Left ventricle myocardium inferior (tissue), 1 donor: ENCODE measurements at regions not wholly inside any gene's neighbourhood (a gene's known extent, or its start where the extent isn't known, plus 50 kb on each side); places are given as distances from the start of the nearest gene placed in this dataset.

ENCODE experiments used
- DNase-seq: peaks from one replicate; pipeline ENCODE4 v3.0.0-alpha.2; 2020
- H3K27ac ChIP-seq: fragments of 200-600 bp; replicated peaks from 2 replicates; pipeline ENCODE4 v1.8.0; 2021
- H3K27me3 ChIP-seq: fragments of 200-600 bp; 2 replicates; pipeline ENCODE4 v1.8.0; 2021; ENCODE audit warnings: low read depth
- H3K36me3 ChIP-seq: fragments of 200-600 bp; 2 replicates; pipeline ENCODE4 v1.8.0; 2021
- H3K4me1 ChIP-seq: fragments of 200-600 bp; 2 replicates; pipeline ENCODE4 v1.8.0; 2021
- H3K4me3 ChIP-seq: fragments of 200-600 bp; 2 replicates; pipeline ENCODE4 v1.8.0; 2021; ENCODE audit warnings: mild to moderate bottlenecking, moderate library complexity
- H3K9me3 ChIP-seq: fragments of 200-600 bp; replicated peaks from 2 replicates; pipeline ENCODE4 v1.8.0; 2021
- intact Hi-C: fragments of 100-400 bp; cut with micrococcal nuclease; formaldehyde crosslinking; loops from one replicate; pipeline ENCODE4 v1.11.0; 2022
- TF ChIP-seq, protein P1 (sequence below): fragments of 200-600 bp; IDR thresholded peaks from 2 replicates; pipeline ENCODE4 v1.8.0; 2021; ENCODE audit warnings: antibody characterized with exemption, mild to moderate bottlenecking, borderline replicate concordance
- donor health status: DM: no; HTN: yes; CAD: no; lungs with severe emphysema.

DNA sequence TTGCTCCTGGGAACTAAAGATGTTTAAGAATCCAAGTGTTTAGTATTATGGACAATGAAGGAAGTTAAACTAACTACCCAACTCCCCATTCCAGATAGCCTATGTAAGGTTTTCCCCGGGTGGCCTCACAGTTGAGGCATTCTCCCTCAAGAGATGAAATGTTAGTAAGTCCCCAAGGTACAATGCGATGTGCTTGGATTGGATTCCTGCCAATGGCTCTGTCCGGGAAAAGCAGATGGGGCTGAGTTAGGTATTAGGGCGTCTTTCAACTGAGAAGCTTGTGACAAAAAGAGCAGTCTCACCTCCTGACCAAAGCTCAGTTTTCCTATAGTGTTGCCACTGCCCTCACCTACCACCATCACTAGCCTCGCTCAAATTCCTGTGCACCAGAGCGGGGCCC, 64.8 kb upstream of the E2F7 start:
- no peak for DNase-seq
- TF ChIP-seq, protein P1, sequence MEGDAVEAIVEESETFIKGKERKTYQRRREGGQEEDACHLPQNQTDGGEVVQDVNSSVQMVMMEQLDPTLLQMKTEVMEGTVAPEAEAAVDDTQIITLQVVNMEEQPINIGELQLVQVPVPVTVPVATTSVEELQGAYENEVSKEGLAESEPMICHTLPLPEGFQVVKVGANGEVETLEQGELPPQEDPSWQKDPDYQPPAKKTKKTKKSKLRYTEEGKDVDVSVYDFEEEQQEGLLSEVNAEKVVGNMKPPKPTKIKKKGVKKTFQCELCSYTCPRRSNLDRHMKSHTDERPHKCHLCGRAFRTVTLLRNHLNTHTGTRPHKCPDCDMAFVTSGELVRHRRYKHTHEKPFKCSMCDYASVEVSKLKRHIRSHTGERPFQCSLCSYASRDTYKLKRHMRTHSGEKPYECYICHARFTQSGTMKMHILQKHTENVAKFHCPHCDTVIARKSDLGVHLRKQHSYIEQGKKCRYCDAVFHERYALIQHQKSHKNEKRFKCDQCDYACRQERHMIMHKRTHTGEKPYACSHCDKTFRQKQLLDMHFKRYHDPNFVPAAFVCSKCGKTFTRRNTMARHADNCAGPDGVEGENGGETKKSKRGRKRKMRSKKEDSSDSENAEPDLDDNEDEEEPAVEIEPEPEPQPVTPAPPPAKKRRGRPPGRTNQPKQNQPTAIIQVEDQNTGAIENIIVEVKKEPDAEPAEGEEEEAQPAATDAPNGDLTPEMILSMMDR: no peak
- Histone ChIP-seq H3K4me3 (no peak overlapping the region), H3K27me3 (no peaks in the 10 kb centered on the region), H3K4me1 (no peaks in the 10 kb centered on the region), H3K9me3 (no peaks in the 10 kb centered on the region), H3K27ac (no peak overlapping the region), H3K36me3 (no peaks in the 10 kb centered on the region)
- intact Hi-C loops: no loop called here

DNA sequence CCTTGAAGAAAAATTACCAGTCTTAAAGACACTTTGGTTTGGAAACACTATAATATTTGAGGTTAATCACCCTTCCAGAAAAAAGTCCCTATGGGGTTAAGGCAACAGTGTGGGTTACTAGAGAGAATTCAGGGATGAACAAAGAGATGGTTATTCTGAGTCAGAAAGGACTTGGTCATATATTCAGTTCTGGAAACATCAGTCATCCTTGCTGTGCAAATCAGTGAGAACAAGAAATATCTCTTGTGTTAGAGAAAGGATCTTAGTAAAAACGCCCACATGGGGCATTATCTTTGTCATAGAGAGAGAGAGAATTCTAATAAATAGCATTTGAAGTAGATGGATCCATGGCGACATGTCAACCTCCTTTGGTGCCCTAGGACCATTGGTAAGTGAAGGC, 59.4 kb upstream of the E2F7 start:
- Histone ChIP-seq H3K27ac (no peak overlapping the region), H3K36me3 (no peaks in the 10 kb centered on the region), H3K4me3 (no peak overlapping the region), H3K4me1 (no peaks in the 10 kb centered on the region), H3K27me3 (peaks cover 6% of the 10 kb centered on the region), H3K9me3 (no peaks in the 10 kb centered on the region)
- no peak for DNase-seq
- TF ChIP-seq, protein P1: no peak
- intact Hi-C loops: no loop called here

DNA sequence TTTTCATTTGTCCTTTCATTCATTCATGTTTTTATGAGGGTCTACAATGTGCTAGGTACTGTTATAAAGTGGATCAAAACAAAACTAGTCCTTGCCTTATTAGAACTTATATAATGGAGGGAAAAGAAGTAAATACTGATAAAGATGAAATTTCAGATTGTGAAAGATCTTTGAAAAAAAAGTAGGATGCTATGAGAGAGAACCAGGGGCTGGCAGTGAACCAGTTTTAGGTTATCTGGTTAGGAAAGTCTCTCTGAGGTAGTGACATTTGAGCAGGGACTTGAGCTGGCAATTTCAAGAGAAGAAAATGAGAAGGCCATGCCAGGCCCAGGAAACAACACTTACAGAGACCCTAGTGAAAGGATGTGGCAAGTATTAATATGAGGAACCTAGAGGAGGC, 57.3 kb upstream of the E2F7 start:
- Histone ChIP-seq H3K27me3 (peaks cover 6% of the 10 kb centered on the region), H3K27ac (no peak overlapping the region), H3K9me3 (no peaks in the 10 kb centered on the region), H3K36me3 (no peaks in the 10 kb centered on the region), H3K4me3 (no peak overlapping the region), H3K4me1 (no peaks in the 10 kb centered on the region)
- DNase-seq: no peak
- intact Hi-C loops: no loop called here
- TF ChIP-seq, protein P1: no peak

DNA sequence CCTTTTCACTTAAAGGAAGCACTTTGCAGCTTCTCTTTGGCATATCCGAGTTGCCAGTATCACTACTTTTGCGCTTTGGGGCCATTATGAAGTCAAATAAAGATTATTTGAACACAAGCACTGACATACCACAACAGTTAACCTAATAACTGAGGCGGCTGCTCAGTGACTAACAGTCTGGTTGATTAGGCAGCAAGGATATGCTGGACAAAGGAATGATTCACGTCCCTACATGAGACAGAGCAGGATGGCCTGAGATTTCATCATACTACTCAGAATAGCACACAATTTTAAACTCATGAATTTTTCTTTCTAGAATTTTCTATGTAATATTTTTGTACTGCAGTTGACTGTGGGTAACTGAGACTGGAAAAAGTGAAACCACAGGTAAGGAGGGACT, 56.9 kb upstream of the E2F7 start:
- H3K27ac ChIP-seq: no peak overlapping the region
- no peak for DNase-seq
- intact Hi-C loops: no loop called here

DNA sequence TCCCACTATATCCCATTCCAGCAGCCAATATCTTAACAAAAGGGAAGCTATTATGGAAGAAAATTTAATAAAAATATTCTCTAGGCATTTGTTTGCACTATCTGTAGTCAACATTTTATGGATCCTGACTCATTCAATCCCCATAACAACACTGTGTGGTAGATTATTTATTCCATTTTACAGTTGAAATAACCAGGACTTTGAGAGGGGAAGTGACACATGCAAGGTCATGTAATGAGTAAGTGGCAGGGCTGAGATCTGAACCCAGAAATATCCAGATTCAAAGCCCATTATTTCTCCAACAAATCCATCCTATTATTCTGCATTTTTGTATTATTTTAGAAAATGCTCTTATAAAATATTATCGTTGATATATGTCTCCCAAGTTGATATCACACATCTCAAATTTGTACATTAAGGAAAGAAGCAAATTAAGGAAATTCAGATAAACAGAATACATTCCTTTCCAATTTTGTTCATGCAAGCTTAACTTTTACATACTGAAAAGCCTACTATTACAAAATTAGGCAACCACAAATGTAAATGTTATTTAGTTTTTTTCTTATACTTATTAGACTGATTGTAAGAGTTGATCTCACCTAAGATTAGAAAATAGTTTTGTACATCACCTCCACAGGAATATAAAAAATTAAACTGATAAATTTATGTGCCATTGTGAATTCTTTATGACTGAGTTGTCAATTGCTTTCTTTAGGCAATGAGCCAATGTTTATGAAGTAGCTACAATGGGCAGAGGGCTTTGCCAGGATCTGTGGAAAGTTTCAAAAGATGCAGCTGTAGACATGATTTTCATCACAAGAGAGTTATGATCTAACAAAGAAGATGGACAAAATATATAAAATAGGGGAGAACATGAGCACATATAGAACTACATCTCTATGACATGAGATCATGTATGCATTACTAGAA, 55.1 kb upstream of the E2F7 start:
- TF ChIP-seq, protein P1: no peak
- H3K27me3 ChIP-seq: peaks cover 6% of the 10 kb centered on the region
- H3K27ac ChIP-seq: no peak overlapping the region
- H3K36me3 ChIP-seq: no peaks in the 10 kb centered on the region
- no peak overlapping the region for H3K4me3 ChIP-seq
- intact Hi-C loops: no loop called here
- H3K9me3 ChIP-seq: no peaks in the 10 kb centered on the region
- no peak for DNase-seq
- H3K4me1 ChIP-seq: no peaks in the 10 kb centered on the region

More for the DNA sequence above, 56.9 kb upstream of the E2F7 start:
- Histone ChIP-seq H3K9me3 (no peaks in the 10 kb centered on the region), H3K4me3 (no peak overlapping the region), H3K4me1 (no peaks in the 10 kb centered on the region), H3K36me3 (no peaks in the 10 kb centered on the region), H3K27me3 (peaks cover 6% of the 10 kb centered on the region)
- TF ChIP-seq, protein P1: no peak
